GM19035 (cell line): ENCODE measurements at regions not wholly inside any gene's neighbourhood (a gene's known extent, or its start where the extent isn't known, plus 50 kb on each side); places are given as distances from the start of the nearest gene placed in this dataset.
"Not testable (repeated sequence)": the region's sequence is repeated elsewhere in the genome, so short reads cannot be mapped to it uniquely, and the experiment has no call there.

Source experiments
- ATAC-seq: cut with Tn5 transposase; IDR thresholded peaks from one replicate; pipeline ENCODE4 v1.9.1; 2021; ENCODE audit not compliant: unreplicated experiment

- no peak for ATAC-seq
Measured at GRCh38 chr2:34261701-34262100, 662.6 kb upstream of the FAM98A start.

- ATAC-seq, result no peak
Measured at GRCh38 chr2:34254272-34254878, 655.3 kb upstream of the FAM98A start.

- no peak for ATAC-seq
Measured at GRCh38 chr2:34252111-34252510, 653.0 kb upstream of the FAM98A start.

DNA sequence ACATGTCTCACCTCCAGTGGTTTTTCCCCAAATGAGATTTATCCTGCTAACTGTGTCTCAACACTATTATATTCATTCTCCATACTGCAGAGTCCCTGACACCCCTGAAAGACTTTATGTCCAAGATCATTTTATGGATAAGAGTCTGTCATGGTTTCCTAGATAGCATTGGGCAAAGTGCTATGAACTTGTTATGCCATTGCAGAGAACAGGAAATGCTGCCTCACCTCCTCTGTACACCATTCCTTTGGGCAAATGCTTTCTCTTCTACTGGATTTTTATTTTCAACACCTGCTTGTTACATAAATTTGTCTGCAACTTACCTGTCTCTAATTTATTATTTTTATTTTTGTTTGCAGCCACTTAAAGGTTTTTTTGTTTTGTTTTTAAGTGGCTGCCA, 652.5 kb upstream of the FAM98A start:
- ATAC-seq, result no peak

DNA sequence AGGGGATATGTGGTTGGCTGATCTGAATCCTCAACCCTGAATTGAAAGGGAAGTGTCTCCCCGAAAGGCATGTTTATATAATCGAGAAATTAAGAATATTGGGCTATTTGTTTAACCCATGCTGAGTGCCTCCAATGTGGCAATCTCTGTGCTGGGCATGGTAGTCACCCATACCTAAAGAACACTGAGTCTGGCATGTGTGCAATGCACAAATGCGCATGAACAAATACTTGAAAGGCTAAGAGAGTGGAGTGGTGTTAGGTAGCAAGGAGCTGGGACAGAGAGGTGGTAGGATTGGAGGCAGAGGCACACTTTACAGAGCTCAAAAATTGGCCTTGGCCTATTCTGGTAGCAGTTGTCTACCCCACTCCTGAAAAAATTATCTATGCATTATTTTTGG, 645.1 kb upstream of the FAM98A start:
- no peak for ATAC-seq

GRCh38 chr2:34242763-34243123, 643.6 kb upstream of the FAM98A start:
- no peak for ATAC-seq

GRCh38 chr2:34241905-34242762, 643.0 kb upstream of the FAM98A start:
- ATAC-seq, result no peak

GRCh38 chr2:34239511-34239910, 640.4 kb upstream of the FAM98A start:
- ATAC-seq, result no peak

DNA sequence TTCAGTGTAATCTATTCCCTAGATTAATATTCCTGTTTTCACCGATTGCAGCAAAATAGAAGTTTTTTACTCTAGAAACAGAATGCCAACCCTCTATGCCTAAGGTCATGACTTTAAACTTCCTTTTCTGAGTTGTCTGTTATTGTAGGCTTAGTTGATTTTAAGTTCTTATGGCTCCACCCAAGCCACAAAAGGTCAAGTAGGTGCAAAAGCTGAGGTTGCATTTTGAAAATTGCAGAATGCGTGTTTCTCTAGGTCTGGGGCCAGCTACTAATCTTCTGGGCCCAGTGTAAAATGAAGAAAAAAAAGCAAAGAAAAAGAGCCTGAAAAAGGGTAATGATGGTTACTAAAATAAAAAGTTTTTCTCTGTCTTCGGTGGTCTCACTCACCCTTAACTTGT, 635.7 kb upstream of the FAM98A start:
- no peak for ATAC-seq

GRCh38 chr2:34229998-34230397, 630.9 kb upstream of the FAM98A start:
- ATAC-seq, result no peak

DNA sequence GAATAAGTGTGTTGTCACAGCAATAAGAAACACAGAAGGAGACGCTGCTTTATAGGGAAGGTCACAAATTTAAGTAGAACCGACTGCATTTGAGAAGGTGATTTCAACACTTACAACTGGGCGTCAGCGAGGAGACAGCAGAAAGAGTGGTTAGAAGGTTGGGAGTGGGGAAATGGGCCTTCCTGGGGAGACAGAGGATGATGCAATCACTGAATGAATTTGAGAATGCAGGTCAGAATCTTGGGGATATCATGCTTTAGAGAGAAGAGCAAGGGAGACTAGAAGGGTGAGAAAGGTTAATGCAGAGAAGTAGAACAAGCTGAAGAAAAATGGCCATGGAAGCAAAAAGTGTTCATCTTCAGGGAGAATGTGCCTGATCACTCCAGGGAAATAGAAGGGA, 616.1 kb upstream of the FAM98A start:
- no peak for ATAC-seq

- ATAC-seq, result not testable (repeated sequence)
Measured at GRCh38 chr2:34210382-34210781, 611.3 kb upstream of the FAM98A start.

- no peak for ATAC-seq
Measured at GRCh38 chr2:34204560-34204959, 605.5 kb upstream of the FAM98A start.

DNA sequence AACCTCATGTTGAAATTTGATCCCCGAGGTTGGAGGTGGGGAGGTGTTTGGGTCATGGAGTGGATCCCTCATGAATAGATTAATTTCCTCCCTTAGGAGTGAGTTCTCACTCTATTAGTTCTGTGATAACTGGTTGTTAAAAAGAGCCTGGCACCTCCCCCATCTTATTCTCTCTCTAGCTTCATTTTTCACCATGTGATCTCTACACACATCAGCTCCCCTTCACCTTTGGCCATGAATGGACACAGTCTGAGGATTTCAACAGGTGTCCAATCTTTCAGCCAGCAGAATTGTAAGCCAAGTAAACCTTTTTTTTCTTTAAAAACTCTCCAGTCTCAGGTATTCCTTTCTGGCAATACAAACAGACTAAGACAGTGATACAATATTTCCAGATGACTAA, 602.0 kb upstream of the FAM98A start:
- ATAC-seq, result no peak

DNA sequence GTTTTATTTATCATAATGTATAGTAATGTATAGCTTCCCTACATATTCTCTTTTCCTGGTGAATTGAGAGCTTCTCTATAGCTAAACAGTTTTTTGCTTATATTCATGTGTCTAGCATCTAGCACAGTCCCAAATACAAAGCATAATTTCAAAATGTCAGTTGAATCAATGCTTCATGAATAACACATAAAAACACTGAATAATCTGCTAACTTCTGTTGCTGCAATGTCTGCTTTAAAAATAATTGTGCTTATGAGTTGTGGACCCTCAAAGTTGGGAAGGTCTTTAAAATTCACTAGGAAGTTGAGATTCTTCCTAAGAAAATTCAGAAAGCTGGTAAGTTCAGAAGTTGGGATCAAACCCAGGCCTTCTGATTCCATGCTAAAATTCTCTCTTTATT, 600.9 kb upstream of the FAM98A start:
- no peak for ATAC-seq

GRCh38 chr2:34193164-34193563, 594.1 kb upstream of the FAM98A start:
- no peak for ATAC-seq

DNA sequence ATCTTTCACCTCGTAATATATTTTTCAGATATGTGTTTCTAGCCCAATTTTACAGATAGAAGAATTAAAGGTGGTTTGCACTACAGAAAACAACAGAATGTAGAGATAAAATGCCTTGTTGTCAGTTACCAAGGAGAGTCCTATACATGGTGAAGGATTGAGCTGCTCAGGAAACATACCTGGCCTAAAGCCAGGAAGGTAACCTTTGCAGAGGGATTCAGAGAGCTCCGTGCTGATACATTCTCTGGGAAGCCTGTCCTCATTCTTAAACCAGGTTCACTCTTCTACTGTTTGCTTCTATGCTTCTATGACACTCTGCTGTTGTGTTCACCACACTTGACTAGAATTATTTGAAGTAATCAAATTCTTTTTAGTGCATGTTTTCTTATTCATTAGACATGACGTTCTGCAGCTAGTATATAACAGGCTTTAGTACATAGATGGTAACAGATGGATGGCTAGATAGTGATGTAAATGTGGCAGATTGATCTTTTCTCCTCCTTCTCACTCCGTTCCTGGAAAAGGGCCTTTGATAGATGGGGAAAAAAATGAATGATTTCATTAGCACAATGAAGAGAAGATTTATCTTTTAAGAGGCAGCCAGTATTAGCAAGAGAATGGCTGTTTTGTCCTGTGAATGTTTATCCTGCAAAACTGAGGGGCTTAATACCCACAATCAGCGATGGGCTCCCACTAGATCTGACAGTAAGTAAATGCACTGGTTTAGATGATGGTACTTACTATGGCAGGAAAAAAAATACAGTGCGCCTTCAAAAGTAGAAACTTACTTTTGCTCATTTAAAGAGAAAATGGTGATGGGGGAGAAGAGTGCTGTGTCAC, 589.6 kb upstream of the FAM98A start:
- no peak for ATAC-seq

DNA sequence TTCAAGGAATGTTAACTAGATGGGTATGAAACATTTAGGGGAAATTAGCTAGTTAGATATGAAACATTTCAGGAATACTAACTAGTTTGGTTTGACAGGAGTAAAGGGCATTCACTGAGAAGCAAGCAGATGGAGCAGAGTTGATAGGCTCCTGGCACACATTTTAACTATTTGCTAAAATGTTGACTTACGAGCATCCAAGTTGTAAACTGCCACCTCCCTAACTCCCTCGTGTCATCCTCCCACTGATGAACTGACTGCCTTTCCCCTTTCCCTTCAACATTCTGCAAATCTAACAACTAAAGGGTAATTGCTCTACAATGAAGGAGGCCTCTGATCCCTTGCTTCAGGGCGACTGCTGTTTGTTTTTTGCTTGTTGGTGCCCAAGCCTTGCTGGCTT, 580.4 kb upstream of the FAM98A start:
- ATAC-seq, result no peak

GRCh38 chr2:34178482-34178881, 579.4 kb upstream of the FAM98A start:
- ATAC-seq, result no peak

DNA sequence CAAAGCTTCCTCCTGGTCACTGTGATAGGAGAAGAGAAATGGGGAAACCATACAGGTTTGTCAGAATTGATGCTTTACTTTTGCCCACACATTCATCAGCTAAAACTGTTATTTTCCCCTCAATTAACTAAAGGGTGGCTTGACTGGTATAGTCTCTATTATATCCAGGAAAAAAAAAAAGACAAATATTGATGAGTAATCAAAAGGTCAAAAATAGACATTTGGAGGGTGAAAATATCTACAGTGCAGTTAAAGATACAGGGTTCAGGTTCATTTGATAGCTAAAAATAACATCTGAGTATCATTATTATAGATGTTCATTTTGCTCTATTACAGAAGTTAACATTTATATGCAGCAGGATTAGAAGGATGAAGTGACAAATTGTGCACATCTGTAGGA, 577.6 kb upstream of the FAM98A start:
- ATAC-seq, result no peak

DNA sequence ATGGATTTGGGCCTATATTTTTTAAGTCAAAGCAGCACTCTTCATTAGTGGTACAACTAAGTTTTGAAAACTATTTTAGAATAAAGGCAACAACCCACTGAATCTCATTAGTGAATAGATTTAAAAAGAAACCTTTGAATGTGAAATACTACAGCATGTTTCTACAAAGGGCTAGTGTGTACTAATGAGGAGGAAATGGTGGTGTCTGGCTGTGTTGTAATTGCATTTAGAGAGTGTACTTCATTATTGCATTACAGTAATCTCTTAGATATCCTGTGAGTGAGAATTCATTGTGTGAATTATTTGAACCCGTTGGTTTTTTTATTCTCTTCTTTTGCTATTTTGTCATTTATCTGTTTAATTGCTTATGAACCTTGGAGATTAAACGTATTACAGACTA, 575.4 kb upstream of the FAM98A start:
- no peak for ATAC-seq

DNA sequence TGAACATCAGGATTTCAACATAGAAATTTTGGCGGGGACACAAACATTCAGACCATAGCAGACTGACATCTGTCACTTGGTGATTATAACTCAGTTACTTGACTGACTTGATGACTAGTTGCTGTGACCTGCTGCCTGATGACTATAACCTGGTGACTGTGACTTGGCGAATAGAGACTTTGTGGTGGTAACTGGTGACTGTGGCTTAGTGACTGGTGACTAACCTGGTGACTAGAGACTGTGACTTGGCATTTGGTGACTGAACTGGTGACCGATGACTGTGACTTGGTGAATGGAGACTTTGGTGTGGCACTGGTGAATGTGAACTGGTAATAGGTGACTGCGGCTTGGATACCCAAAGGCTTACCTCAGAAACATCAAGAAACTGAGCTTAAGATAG, 563.1 kb upstream of the FAM98A start:
- ATAC-seq, result no peak
